ENCODE measurements at regions not wholly inside any gene's neighbourhood (a gene's known extent, or its start where the extent isn't known, plus 50 kb on each side); places are given as distances from the start of the nearest gene placed in this dataset.

DNA sequence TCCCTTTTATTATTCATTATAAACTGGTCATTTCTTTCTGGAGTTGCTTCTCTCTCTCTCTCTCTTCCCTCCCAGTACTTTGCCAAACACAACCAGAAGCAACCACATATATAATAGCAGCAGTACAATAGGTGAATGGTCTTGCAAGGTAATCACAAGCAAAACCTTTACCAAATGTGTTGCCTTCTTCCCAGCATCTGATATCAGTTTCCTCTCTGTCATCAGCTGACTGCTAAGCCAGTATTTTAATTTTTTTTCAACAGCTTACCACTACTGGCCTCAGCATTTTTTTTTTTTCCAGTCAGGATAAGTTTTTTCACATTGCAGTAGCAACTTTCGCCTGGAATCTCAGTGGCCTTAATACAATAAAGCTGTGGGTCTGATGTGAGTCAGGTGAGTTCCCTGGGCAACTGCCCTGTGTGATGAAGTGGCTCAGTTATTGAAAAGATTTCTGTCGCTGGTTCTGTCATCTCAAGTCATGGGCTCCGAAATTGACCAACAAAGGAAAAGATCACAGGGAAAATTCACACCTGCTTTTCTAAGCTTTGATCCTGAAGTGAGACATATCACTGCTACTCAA, 282.5 kb upstream of the AMIGO2 start:
- H2AFZ ChIP-seq (ENCODE audit: low read length), result no peak overlapping the region
- TF ChIP-seq, protein P1, sequence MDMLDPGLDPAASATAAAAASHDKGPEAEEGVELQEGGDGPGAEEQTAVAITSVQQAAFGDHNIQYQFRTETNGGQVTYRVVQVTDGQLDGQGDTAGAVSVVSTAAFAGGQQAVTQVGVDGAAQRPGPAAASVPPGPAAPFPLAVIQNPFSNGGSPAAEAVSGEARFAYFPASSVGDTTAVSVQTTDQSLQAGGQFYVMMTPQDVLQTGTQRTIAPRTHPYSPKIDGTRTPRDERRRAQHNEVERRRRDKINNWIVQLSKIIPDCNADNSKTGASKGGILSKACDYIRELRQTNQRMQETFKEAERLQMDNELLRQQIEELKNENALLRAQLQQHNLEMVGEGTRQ (IDR thresholded peaks at IDR 0.05; ENCODE audit: low read depth, low read length), result no peak
- TF ChIP-seq, protein P1 (CRISPR knock-in tag; IDR thresholded peaks at IDR 0.05; ENCODE audit: borderline replicate concordance), result no peak
- TF ChIP-seq, protein P2, sequence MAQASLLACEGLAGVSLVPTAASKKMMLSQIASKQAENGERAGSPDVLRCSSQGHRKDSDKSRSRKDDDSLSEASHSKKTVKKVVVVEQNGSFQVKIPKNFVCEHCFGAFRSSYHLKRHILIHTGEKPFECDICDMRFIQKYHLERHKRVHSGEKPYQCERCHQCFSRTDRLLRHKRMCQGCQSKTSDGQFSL (CRISPR knock-in tag; IDR thresholded peaks at IDR 0.05), result no peak
- TF ChIP-seq, protein P3, sequence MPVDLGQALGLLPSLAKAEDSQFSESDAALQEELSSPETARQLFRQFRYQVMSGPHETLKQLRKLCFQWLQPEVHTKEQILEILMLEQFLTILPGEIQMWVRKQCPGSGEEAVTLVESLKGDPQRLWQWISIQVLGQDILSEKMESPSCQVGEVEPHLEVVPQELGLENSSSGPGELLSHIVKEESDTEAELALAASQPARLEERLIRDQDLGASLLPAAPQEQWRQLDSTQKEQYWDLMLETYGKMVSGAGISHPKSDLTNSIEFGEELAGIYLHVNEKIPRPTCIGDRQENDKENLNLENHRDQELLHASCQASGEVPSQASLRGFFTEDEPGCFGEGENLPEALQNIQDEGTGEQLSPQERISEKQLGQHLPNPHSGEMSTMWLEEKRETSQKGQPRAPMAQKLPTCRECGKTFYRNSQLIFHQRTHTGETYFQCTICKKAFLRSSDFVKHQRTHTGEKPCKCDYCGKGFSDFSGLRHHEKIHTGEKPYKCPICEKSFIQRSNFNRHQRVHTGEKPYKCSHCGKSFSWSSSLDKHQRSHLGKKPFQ (CRISPR knock-in tag; IDR thresholded peaks at IDR 0.05; ENCODE audit: insufficient replicate concordance), result no peak
- TF ChIP-seq ZNF550 (CRISPR knock-in tag; IDR thresholded peaks at IDR 0.05; ENCODE audit: borderline replicate concordance), result no peak
- TF ChIP-seq, protein P4, sequence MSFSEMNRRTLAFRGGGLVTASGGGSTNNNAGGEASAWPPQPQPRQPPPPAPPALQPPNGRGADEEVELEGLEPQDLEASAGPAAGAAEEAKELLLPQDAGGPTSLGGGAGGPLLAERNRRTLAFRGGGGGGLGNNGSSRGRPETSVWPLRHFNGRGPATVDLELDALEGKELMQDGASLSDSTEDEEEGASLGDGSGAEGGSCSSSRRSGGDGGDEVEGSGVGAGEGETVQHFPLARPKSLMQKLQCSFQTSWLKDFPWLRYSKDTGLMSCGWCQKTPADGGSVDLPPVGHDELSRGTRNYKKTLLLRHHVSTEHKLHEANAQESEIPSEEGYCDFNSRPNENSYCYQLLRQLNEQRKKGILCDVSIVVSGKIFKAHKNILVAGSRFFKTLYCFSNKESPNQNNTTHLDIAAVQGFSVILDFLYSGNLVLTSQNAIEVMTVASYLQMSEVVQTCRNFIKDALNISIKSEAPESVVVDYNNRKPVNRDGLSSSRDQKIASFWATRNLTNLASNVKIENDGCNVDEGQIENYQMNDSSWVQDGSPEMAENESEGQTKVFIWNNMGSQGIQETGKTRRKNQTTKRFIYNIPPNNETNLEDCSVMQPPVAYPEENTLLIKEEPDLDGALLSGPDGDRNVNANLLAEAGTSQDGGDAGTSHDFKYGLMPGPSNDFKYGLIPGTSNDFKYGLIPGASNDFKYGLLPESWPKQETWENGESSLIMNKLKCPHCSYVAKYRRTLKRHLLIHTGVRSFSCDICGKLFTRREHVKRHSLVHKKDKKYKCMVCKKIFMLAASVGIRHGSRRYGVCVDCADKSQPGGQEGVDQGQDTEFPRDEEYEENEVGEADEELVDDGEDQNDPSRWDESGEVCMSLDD (CRISPR knock-in tag; IDR thresholded peaks at IDR 0.05; ENCODE audit: borderline replicate concordance), result no peak
- no peak for TF ChIP-seq ZNF30 (CRISPR knock-in tag; IDR thresholded peaks at IDR 0.05)
- TF ChIP-seq, protein P5, sequence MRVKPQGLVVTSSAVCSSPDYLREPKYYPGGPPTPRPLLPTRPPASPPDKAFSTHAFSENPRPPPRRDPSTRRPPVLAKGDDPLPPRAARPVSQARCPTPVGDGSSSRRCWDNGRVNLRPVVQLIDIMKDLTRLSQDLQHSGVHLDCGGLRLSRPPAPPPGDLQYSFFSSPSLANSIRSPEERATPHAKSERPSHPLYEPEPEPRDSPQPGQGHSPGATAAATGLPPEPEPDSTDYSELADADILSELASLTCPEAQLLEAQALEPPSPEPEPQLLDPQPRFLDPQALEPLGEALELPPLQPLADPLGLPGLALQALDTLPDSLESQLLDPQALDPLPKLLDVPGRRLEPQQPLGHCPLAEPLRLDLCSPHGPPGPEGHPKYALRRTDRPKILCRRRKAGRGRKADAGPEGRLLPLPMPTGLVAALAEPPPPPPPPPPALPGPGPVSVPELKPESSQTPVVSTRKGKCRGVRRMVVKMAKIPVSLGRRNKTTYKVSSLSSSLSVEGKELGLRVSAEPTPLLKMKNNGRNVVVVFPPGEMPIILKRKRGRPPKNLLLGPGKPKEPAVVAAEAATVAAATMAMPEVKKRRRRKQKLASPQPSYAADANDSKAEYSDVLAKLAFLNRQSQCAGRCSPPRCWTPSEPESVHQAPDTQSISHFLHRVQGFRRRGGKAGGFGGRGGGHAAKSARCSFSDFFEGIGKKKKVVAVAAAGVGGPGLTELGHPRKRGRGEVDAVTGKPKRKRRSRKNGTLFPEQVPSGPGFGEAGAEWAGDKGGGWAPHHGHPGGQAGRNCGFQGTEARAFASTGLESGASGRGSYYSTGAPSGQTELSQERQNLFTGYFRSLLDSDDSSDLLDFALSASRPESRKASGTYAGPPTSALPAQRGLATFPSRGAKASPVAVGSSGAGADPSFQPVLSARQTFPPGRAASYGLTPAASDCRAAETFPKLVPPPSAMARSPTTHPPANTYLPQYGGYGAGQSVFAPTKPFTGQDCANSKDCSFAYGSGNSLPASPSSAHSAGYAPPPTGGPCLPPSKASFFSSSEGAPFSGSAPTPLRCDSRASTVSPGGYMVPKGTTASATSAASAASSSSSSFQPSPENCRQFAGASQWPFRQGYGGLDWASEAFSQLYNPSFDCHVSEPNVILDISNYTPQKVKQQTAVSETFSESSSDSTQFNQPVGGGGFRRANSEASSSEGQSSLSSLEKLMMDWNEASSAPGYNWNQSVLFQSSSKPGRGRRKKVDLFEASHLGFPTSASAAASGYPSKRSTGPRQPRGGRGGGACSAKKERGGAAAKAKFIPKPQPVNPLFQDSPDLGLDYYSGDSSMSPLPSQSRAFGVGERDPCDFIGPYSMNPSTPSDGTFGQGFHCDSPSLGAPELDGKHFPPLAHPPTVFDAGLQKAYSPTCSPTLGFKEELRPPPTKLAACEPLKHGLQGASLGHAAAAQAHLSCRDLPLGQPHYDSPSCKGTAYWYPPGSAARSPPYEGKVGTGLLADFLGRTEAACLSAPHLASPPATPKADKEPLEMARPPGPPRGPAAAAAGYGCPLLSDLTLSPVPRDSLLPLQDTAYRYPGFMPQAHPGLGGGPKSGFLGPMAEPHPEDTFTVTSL (CRISPR knock-in tag; IDR thresholded peaks at IDR 0.05; ENCODE audit: borderline replicate concordance), result no peak
- TF ChIP-seq MEIS2 (CRISPR knock-in tag; IDR thresholded peaks at IDR 0.05), result no peak
- no peak for TF ChIP-seq PHB2 (IDR thresholded peaks at IDR 0.05; ENCODE audit: partially characterized antibody)
- no peak for TF ChIP-seq HMG20A (CRISPR knock-in tag; IDR thresholded peaks at IDR 0.05; ENCODE audit: borderline replicate concordance)

More for the DNA sequence above, 282.5 kb upstream of the AMIGO2 start:
- Histone ChIP-seq H3K27ac (ENCODE audit: extremely low read length, insufficient read depth, low read length) (no peak overlapping the region), H4K20me1 (ENCODE audit: insufficient read depth, low read length) (no peaks in the 10 kb centered on the region), H3K4me2 (ENCODE audit: low read depth, low read length) (no peak overlapping the region), H3K4me3 (replicated peaks in 1 of 3; ENCODE audit: insufficient read depth in 1 of 3, low read depth in 2 of 3, low read length in 3 of 3) (no peak overlapping the region), H3K9me3 (ENCODE audit: low read length) (no peaks in the 10 kb centered on the region), H3K36me3 (replicated peaks in 1 of 2; ENCODE audit: control insufficient read depth in 1 of 2, insufficient read depth in 2 of 2, low read length in 2 of 2) (no peaks in the 10 kb centered on the region), H3K9ac (ENCODE audit: insufficient read depth, low read depth, low read length) (no peak overlapping the region), H3K4me1 (ENCODE audit: insufficient read depth, low read length) (no peaks in the 10 kb centered on the region), H3K79me2 (ENCODE audit: insufficient read depth, low read length) (no peaks in the 10 kb centered on the region), H3K27me3 (ENCODE audit: control insufficient read depth in 1 of 2, insufficient read depth in 2 of 2, low read length in 2 of 2) (no peaks in the 10 kb centered on the region)
- POLR2A ChIA-PET, result no interaction called here
- CTCF ChIA-PET (ENCODE audit: low intra/inter-chr PET ratio, low total read pairs), result no interaction called here
- intact Hi-C loops (cut with micrococcal nuclease; ENCODE audit: unreplicated experiment) (no loop called here), in situ Hi-C loops (cut with HindIII; ENCODE audit: extremely low pct_ligation_motif_present, low pct_unique_long_range_greater_than_20kb) (no loop called here)
- no peak for DNase-seq (ENCODE audit: low spot score)
- no peak for FAIRE-seq
- BruUV-seq (replicated peaks), result no TSS peak
- no peak for ATAC-seq
- WGBS (ENCODE audit: low lambda C conversion rate), result 14% methylated on average over 3 of the region's 3 CpGs

Measured in HepG2 (cell line).